ENCODE measurements at regions not wholly inside any gene's neighbourhood (a gene's known extent, or its start where the extent isn't known, plus 50 kb on each side); places are given as distances from the start of the nearest gene placed in this dataset.
A peak's percentile ranks its signal among the peaks of the same experiment; 100 is the strongest.

GRCh38 chr12:67747869-67748742 is 99.6 kb downstream of the DYRK2 start (continued):
- TF ChIP-seq EP300 (IDR thresholded peaks at IDR 0.05; ENCODE audit: low read depth in 2 of 2, low read length in 2 of 2) = peak in 1 of 2 experiments; percentile 30; a peak in 1 of 4 replicates
- TF ChIP-seq EP300 (CRISPR knock-in tag; IDR thresholded peaks at IDR 0.05; ENCODE audit: borderline replicate concordance) = peak; percentile 14; the same call in 1 of the 2 replicates
- TF ChIP-seq ZNF333 (CRISPR knock-in tag; IDR thresholded peaks at IDR 0.05; ENCODE audit: borderline replicate concordance) = no peak
- no peak for TF ChIP-seq NFKBIZ (CRISPR knock-in tag; IDR thresholded peaks at IDR 0.05)
- TF ChIP-seq ADNP (CRISPR knock-in tag; IDR thresholded peaks at IDR 0.05) = no peak
- TF ChIP-seq ZNF678 (CRISPR knock-in tag; IDR thresholded peaks at IDR 0.05) = no peak
- no peak for TF ChIP-seq GABPB1 (CRISPR knock-in tag; IDR thresholded peaks at IDR 0.05)
- no peak for TF ChIP-seq ZNF816 (CRISPR knock-in tag; IDR thresholded peaks at IDR 0.05; ENCODE audit: borderline replicate concordance)
- TF ChIP-seq ZNF652 (CRISPR knock-in tag; IDR thresholded peaks at IDR 0.05; ENCODE audit: borderline replicate concordance, low read depth) = no peak
- no peak for TF ChIP-seq MYPOP (CRISPR knock-in tag; IDR thresholded peaks at IDR 0.05)
- no peak for TF ChIP-seq CENPX (CRISPR knock-in tag; IDR thresholded peaks at IDR 0.05)
- TF ChIP-seq FOXJ3 (CRISPR knock-in tag; IDR thresholded peaks at IDR 0.05; ENCODE audit: borderline replicate concordance) = peak; percentile 21; the same call in 1 of the 2 replicates
- TF ChIP-seq KLF15 (CRISPR knock-in tag; IDR thresholded peaks at IDR 0.05; ENCODE audit: borderline replicate concordance) = no peak
- no peak for TF ChIP-seq ZNF550 (CRISPR knock-in tag; IDR thresholded peaks at IDR 0.05; ENCODE audit: borderline replicate concordance)
- TF ChIP-seq PBX3 (CRISPR knock-in tag; IDR thresholded peaks at IDR 0.05; ENCODE audit: borderline replicate concordance) = no peak
- no peak for TF ChIP-seq HMGXB3 (CRISPR knock-in tag; IDR thresholded peaks at IDR 0.05; ENCODE audit: borderline replicate concordance)
- TF ChIP-seq ZNF207 (IDR thresholded peaks at IDR 0.05; ENCODE audit: borderline replicate concordance) = no peak
- TF ChIP-seq NAIF1 (CRISPR knock-in tag; IDR thresholded peaks at IDR 0.05; ENCODE audit: borderline replicate concordance) = no peak
- 0 out of 2 replicates have a peak, but pooled peaks have one; percentile 53 for TF ChIP-seq PITX1 (CRISPR knock-in tag; IDR thresholded peaks at IDR 0.05)
- TF ChIP-seq DNMT3B (CRISPR knock-in tag; conservative IDR thresholded peaks at IDR 0.05) = no peak
- no peak for TF ChIP-seq ZNF562 (CRISPR knock-in tag; IDR thresholded peaks at IDR 0.05; ENCODE audit: borderline replicate concordance)
- TF ChIP-seq ERF (CRISPR knock-in tag; IDR thresholded peaks at IDR 0.05) = no peak
- TF ChIP-seq ZNF232 (CRISPR knock-in tag; IDR thresholded peaks at IDR 0.05; ENCODE audit: borderline replicate concordance) = no peak
- no peak for TF ChIP-seq PLRG1 (conservative IDR thresholded peaks at IDR 0.05)
